Liver (tissue), 8 donors: ENCODE measurements at regions not wholly inside any gene's neighbourhood (a gene's known extent, or its start where the extent isn't known, plus 50 kb on each side); places are given as distances from the start of the nearest gene placed in this dataset.
A peak's percentile ranks its signal among the peaks of the same experiment; 100 is the strongest.

Experiments
- DNase-seq: peaks from one replicate; pipeline ENCODE4 v3.0.0-alpha.2; 2017; ENCODE audit warnings: low spot score
- H3K27ac ChIP-seq, 2 donors: one replicate each; pipeline ENCODE4 v1.7.0; 2013; ENCODE audit warnings: inconsistent platforms in 2 of 2, low read length in 2 of 2, control low read depth in 1 of 2, low read depth in 1 of 2, mild to moderate bottlenecking in 1 of 2
- H3K27me3 ChIP-seq, 4 donors: one replicate each; pipeline versions ENCODE4 v1.6.1 to v1.7.0; 2013; ENCODE audit warnings: low read length in 3 of 4, inconsistent platforms in 1 of 4, mild to moderate bottlenecking in 1 of 4, moderate library complexity in 1 of 4; ENCODE audit not compliant: control insufficient read depth in 4 of 4, insufficient read depth in 4 of 4
- H3K36me3 ChIP-seq, 4 donors: one replicate each; pipeline versions ENCODE4 v1.6.1 to v1.7.0; 2013; ENCODE audit warnings: low read length in 3 of 4, mild to moderate bottlenecking in 3 of 4, low read depth in 1 of 4, moderate library complexity in 1 of 4; ENCODE audit not compliant: control insufficient read depth in 4 of 4, insufficient read depth in 3 of 4
- H3K4me1 ChIP-seq, 4 donors: one replicate each; pipeline versions ENCODE4 v1.6.1 to v1.7.0; 2013; ENCODE audit warnings: low read length in 3 of 4, mild to moderate bottlenecking in 3 of 4, moderate library complexity in 1 of 4; ENCODE audit not compliant: control insufficient read depth in 4 of 4, insufficient read depth in 4 of 4
- H3K4me3 ChIP-seq, 3 donors: one replicate each; pipeline versions ENCODE4 v1.6.1 to v1.7.0; 2013; ENCODE audit warnings: low read length in 3 of 3, control low read depth in 1 of 3, low read depth in 1 of 3, mild to moderate bottlenecking in 1 of 3
- H3K9ac ChIP-seq, 2 donors: one replicate each; pipeline ENCODE4 v1.7.0; 2013; ENCODE audit warnings: low read length in 2 of 2, mild to moderate bottlenecking in 2 of 2, moderate library complexity in 2 of 2, control low read depth in 1 of 2, low read depth in 1 of 2
- H3K9me3 ChIP-seq, 4 donors: one replicate each; pipeline versions ENCODE4 v1.6.1 to v1.7.0; 2013; ENCODE audit warnings: low read length in 3 of 4; ENCODE audit not compliant: control insufficient read depth in 4 of 4
- ATF3 ChIP-seq: IDR thresholded peaks from 2 replicates; pipeline ENCODE4 v1.6.1; 2016; ENCODE audit warnings: antibody characterized with exemption
- CTCF ChIP-seq: fragments of 150-350 bp; IDR thresholded peaks from 2 replicates; pipeline ENCODE4 v1.5.1; 2017; ENCODE audit warnings: improper control_type of control experiment, low read depth, low read length; ENCODE audit not compliant: missing input control
- EGR1 ChIP-seq, 2 donors: IDR thresholded peaks; 2 replicates each; pipeline ENCODE4 v1.6.1; 2016 to 2018; ENCODE audit warnings: antibody characterized with exemption in 2 of 2, low read depth in 2 of 2
- FOXA1 ChIP-seq: IDR thresholded peaks from 2 replicates; pipeline ENCODE4 v1.6.1; 2016; ENCODE audit warnings: antibody characterized with exemption
- FOXA2 ChIP-seq: IDR thresholded peaks from 2 replicates; pipeline ENCODE4 v1.6.1; 2016; ENCODE audit warnings: antibody characterized with exemption
- GABPA ChIP-seq, 2 donors: IDR thresholded peaks in 1 of 2; conservative IDR thresholded peaks in 1 of 2; 2 replicates each; pipeline ENCODE4 v1.6.1; 2016; ENCODE audit warnings: antibody characterized with exemption in 2 of 2, mild to moderate bottlenecking in 1 of 2, moderate library complexity in 1 of 2
- HNF4A ChIP-seq, 2 donors: conservative IDR thresholded peaks; 2 replicates each; pipeline ENCODE4 v1.6.1; 2016; ENCODE audit warnings: antibody characterized with exemption in 2 of 2, mild to moderate bottlenecking in 2 of 2
- HNF4G ChIP-seq: IDR thresholded peaks from 2 replicates; pipeline ENCODE4 v1.6.1; 2016; ENCODE audit warnings: antibody characterized with exemption
- JUND ChIP-seq, 2 donors: IDR thresholded peaks; 2 replicates each; pipeline ENCODE4 v1.6.1; 2016; ENCODE audit warnings: antibody characterized with exemption in 2 of 2
- MAX ChIP-seq: IDR thresholded peaks from 2 replicates; pipeline ENCODE4 v1.6.1; 2016; ENCODE audit warnings: antibody characterized with exemption
- NR2F2 ChIP-seq: IDR thresholded peaks from 2 replicates; pipeline ENCODE4 v1.6.1; 2016; ENCODE audit warnings: antibody characterized with exemption
- RAD21 ChIP-seq, 2 donors: IDR thresholded peaks; 2 replicates each; pipeline ENCODE4 v1.6.1; 2016; ENCODE audit warnings: antibody characterized with exemption in 2 of 2, mild to moderate bottlenecking in 2 of 2
- REST ChIP-seq: IDR thresholded peaks from 2 replicates; pipeline ENCODE4 v1.6.1; 2016; ENCODE audit warnings: antibody characterized with exemption, mild to moderate bottlenecking
- RXRA ChIP-seq, 2 donors: IDR thresholded peaks; 2 replicates each; pipeline ENCODE4 v1.6.1; 2017 to 2018; ENCODE audit warnings: antibody characterized with exemption in 2 of 2, mild to moderate bottlenecking in 1 of 2
- SP1 ChIP-seq: IDR thresholded peaks from 2 replicates; pipeline ENCODE4 v1.6.1; 2018; ENCODE audit warnings: antibody characterized with exemption, mild to moderate bottlenecking
- TAF1 ChIP-seq: conservative IDR thresholded peaks from 2 replicates; pipeline ENCODE4 v1.6.1; 2016; ENCODE audit warnings: antibody characterized with exemption, mild to moderate bottlenecking
- YY1 ChIP-seq: IDR thresholded peaks from 2 replicates; pipeline ENCODE4 v1.6.1; 2016; ENCODE audit warnings: antibody characterized with exemption, mild to moderate bottlenecking
- ZBTB33 ChIP-seq: IDR thresholded peaks from 2 replicates; pipeline ENCODE4 v1.6.1; 2016; ENCODE audit warnings: antibody characterized with exemption
- WGBS: extraction: QIAGEN DNeasy Blood & Tissue Kit; methylation state at CpG from one replicate; pipeline ENCODE4 v1.1.7; 2013; 5-methylcytosine and 5-hydroxymethylcytosine counted together
- donor health status: healthy.
- donor health status: healthy.
- donor health status: healthy.
- donor health status: healthy.
- donor health status: healthy.

- TF ChIP-seq ZBTB33 (no peak), YY1 (no peak), EGR1 (IDR thresholded peaks at IDR 0.05; ENCODE audit: low read depth in 2 of 2) (no peak), JUND (IDR thresholded peaks at IDR 0.05) (no peak), RAD21 (IDR thresholded peaks at IDR 0.05) (no peak), MAX (no peak), TAF1 (no peak), CTCF (no peak)
Observed at GRCh38 chr20:39810309-39810708, 848.2 kb downstream of the DHX35 start (continued).

- H3K4me1 ChIP-seq, result no peaks in the 10 kb centered on the region
- no peak for TF ChIP-seq RAD21 (IDR thresholded peaks at IDR 0.05)
- TF ChIP-seq JUND (IDR thresholded peaks at IDR 0.05), result no peak
- no peaks in the 10 kb centered on the region for H3K9me3 ChIP-seq
- peaks cover 0 to 3% (median 0%) of the 10 kb centered on the region in 4 donors for H3K36me3 ChIP-seq
- H3K27me3 ChIP-seq, result no peaks in the 10 kb centered on the region
- WGBS, result 78% methylated on average over 1 of the region's 1 CpG
- no peak overlapping the region for H3K9ac ChIP-seq
- DNase-seq, result no peak
- H3K27ac ChIP-seq, result no peak overlapping the region
- H3K4me3 ChIP-seq, result no peak overlapping the region
Observed at GRCh38 chr20:39808613-39809012, 846.5 kb downstream of the DHX35 start.

GRCh38 chr20:39800548-39800947 is 838.4 kb downstream of the DHX35 start:
- no peaks in the 10 kb centered on the region for H3K27me3 ChIP-seq
- WGBS, result 44% methylated on average over 1 of the region's 1 CpG
- TF ChIP-seq YY1 (no peak), ATF3 (no peak), EGR1 (IDR thresholded peaks at IDR 0.05; ENCODE audit: low read depth in 2 of 2) (no peak), TAF1 (no peak), SP1 (peak; percentile 11), REST (no peak), CTCF (no peak), FOXA1 (no peak), JUND (IDR thresholded peaks at IDR 0.05) (peak in 1 of 2 donors; percentile 22), MAX (no peak), NR2F2 (peak; percentile 77), GABPA (IDR thresholded peaks at IDR 0.05 in 1 of 2, conservative IDR thresholded peaks at IDR 0.05 in 1 of 2) (no peak), ZBTB33 (no peak), RXRA (IDR thresholded peaks at IDR 0.05) (peak; percentile 36 to 54), HNF4A (conservative IDR thresholded peaks at IDR 0.05) (no peak), FOXA2 (no peak), HNF4G (no peak), RAD21 (IDR thresholded peaks at IDR 0.05) (no peak)
- peaks cover 0 to 4% (median 0%) of the 10 kb centered on the region in 4 donors for H3K4me1 ChIP-seq
- H3K9ac ChIP-seq, result no peak overlapping the region
- H3K36me3 ChIP-seq, result no peaks in the 10 kb centered on the region
- peaks cover 0 to 2% (median under 1%) of the 10 kb centered on the region in 4 donors for H3K9me3 ChIP-seq
- no peak overlapping the region for H3K4me3 ChIP-seq
- no peak overlapping the region for H3K27ac ChIP-seq
- no peak for DNase-seq
